Activated naive CD8-positive, alpha-beta T cell treated with anti-CD3 and anti-CD28 coated beads, Interleukin-2, amount 10 ng/mL, durations not matched to agents 7 days and 5 days (primary cell): ENCODE measurements at regions not wholly inside any gene's neighbourhood (a gene's known extent, or its start where the extent isn't known, plus 50 kb on each side); places are given as distances from the start of the nearest gene placed in this dataset.

Source experiments
- ATAC-seq: fragments of 150-1000 bp; cut with Tn5 transposase; one replicate; pipeline ENCODE4 v1.10.0; 2021; ENCODE audit warnings: low read depth, moderate library complexity
- POLR2A ChIA-PET: fragments of 350-600 bp; sonication (Branson Sonifier 250); formaldehyde crosslinking; loops from one replicate; lab custom pipeline; 2021; ENCODE audit warnings: antibody characterized with exemption; lab: Charles Lee
- DNase-seq: peaks from one replicate; pipeline ENCODE4 v3.0.0; 2021
- H3K27ac Mint-ChIP-seq: one replicate; pipeline ENCODE4 v1.8.0; 2022; ENCODE audit warnings: mild to moderate bottlenecking, mixed read lengths
- H3K27me3 Mint-ChIP-seq: one replicate; pipeline ENCODE4 v1.8.0; 2022; ENCODE audit warnings: mild to moderate bottlenecking, moderate library complexity, mixed read lengths
- H3K36me3 Mint-ChIP-seq: one replicate; pipeline ENCODE4 v1.8.0; 2021; ENCODE audit warnings: mild to moderate bottlenecking, mixed read lengths
- H3K4me1 Mint-ChIP-seq: one replicate; pipeline ENCODE4 v1.8.0; 2021; ENCODE audit warnings: mixed read lengths
- H3K4me3 Mint-ChIP-seq: one replicate; pipeline ENCODE4 v1.8.0; 2022; ENCODE audit warnings: mild to moderate bottlenecking, moderate library complexity, mixed read lengths
- H3K9me3 Mint-ChIP-seq: one replicate; pipeline ENCODE4 v1.8.0; 2021; ENCODE audit warnings: mixed read lengths

DNA sequence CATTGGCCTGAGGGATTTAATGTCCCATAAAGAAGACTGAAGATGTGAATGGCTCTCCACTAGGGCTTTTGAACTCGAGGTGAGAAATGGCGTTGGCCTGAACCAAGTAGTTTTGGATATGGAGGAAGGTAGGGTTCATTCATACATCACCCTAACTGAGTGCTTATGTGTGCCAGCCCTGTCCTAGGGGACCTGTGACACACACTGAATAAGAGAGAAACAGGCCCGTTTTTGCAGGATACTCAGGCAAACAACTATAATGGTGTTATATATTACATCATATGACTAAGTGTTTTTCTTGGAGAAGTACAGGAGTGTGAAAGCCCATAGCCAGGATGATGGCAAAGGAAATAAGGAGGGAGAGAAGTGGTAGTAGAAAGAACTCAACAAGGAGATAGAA lies 368.1 kb downstream of the TMEM135 start:
- no peaks in the 10 kb centered on the region for H3K4me1 Mint-ChIP-seq
- DNase-seq (no peak), ATAC-seq (no peak)
- no peak overlapping the region for H3K27ac Mint-ChIP-seq
- no peaks in the 10 kb centered on the region for H3K36me3 Mint-ChIP-seq
- H3K27me3 Mint-ChIP-seq = peaks cover 3% of the 10 kb centered on the region
- POLR2A ChIA-PET = no interaction called here
- no peak overlapping the region for H3K4me3 Mint-ChIP-seq
- no peaks in the 10 kb centered on the region for H3K9me3 Mint-ChIP-seq

DNA sequence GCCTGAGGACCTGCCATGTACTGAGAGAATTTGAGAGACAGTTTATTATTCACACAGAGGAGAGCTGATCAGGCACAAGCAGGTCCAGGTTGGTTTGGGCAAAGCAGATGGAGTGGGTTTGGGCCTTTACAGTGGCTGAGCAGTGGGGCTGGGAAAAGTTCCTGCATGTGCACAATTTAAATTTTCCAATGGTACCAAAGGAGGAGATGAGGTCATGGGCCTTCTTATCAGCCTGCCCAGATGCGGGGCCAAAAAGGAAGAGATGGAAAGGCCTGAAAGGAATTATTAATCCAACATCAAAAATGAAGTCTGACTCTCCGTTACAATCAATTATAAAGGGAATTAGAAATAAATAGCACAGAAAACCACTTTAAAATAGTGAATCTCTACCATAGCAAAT lies 367.6 kb downstream of the TMEM135 start:
- POLR2A ChIA-PET = no interaction called here
- Mint-ChIP-seq H3K4me1 (no peaks in the 10 kb centered on the region), H3K9me3 (no peaks in the 10 kb centered on the region), H3K27me3 (no peaks in the 10 kb centered on the region), H3K36me3 (no peaks in the 10 kb centered on the region), H3K4me3 (no peak overlapping the region), H3K27ac (no peak overlapping the region)
- no peak for ATAC-seq
- DNase-seq = no peak

DNA sequence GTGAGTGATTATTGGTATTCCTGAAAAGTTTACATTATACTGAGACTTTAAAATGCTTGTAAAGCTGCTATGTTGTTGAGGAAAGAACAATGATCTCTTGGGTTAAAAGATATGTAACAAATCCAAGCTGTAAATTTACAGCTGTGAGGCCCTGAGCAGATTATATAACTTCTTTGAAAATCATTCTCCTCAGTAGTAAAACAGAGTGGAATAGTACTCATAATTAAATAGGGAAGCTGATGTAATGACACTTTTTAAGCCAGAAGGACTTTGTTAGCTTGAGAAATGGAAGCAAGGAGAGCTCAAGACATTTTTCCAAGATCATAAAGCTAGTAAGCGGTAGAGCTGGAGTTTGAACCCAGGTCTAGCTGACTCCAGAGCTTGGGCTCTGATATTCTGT lies 363.9 kb downstream of the TMEM135 start:
- Mint-ChIP-seq H3K36me3 (no peaks in the 10 kb centered on the region), H3K4me3 (no peak overlapping the region), H3K4me1 (no peaks in the 10 kb centered on the region), H3K9me3 (no peaks in the 10 kb centered on the region), H3K27ac (no peak overlapping the region), H3K27me3 (peaks cover 6% of the 10 kb centered on the region)
- POLR2A ChIA-PET = no interaction called here
- ATAC-seq (no peak), DNase-seq (no peak)

DNA sequence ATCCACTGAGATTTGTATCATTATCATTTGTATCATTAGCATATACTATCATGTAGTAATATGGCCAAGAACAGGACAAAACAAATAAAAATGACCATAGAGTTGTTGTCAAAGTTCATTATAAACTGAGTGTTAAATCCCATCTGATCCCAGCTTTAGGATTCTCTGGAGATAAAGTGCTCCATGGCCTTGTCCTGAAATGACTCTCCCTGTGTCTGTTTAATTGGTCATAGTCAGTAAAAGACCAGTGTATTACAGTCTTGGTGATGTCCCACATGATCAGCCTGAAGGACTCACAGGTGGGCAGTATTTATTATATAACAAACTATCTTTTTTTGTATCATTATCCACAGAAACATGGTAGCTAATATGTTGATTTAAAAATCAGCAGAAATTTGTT lies 361.6 kb downstream of the TMEM135 start:
- no peaks in the 10 kb centered on the region for H3K36me3 Mint-ChIP-seq
- POLR2A ChIA-PET = no interaction called here
- no peak for ATAC-seq
- no peak overlapping the region for H3K27ac Mint-ChIP-seq
- no peaks in the 10 kb centered on the region for H3K4me1 Mint-ChIP-seq
- H3K27me3 Mint-ChIP-seq = peaks cover 9% of the 10 kb centered on the region
- H3K9me3 Mint-ChIP-seq = no peaks in the 10 kb centered on the region
- no peak overlapping the region for H3K4me3 Mint-ChIP-seq
- DNase-seq = no peak

DNA sequence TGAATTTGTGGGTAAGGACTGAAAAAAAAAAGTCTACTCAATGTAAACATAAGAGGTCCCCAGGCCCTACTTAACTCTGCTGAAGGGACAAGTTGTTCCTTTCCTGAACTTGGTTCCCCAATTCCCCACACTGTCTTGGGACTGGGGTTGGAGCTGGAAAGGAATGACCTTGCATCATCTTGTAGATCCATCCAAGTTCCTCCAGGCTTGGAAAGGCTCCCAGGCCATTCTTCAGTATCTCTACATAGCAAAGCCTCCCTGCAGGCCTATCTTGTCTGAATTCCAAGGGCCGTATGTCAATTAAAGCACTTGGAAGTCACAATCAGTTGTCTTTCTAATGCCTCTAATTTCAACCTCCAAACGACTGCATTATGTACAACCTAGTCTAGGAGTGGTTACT lies 361.2 kb downstream of the TMEM135 start:
- no peaks in the 10 kb centered on the region for H3K9me3 Mint-ChIP-seq
- H3K27me3 Mint-ChIP-seq = peaks cover 12% of the 10 kb centered on the region
- POLR2A ChIA-PET = no interaction called here
- DNase-seq (no peak), ATAC-seq (no peak)
- no peaks in the 10 kb centered on the region for H3K36me3 Mint-ChIP-seq
- no peak overlapping the region for H3K27ac Mint-ChIP-seq
- no peak overlapping the region for H3K4me3 Mint-ChIP-seq
- H3K4me1 Mint-ChIP-seq = no peaks in the 10 kb centered on the region

DNA sequence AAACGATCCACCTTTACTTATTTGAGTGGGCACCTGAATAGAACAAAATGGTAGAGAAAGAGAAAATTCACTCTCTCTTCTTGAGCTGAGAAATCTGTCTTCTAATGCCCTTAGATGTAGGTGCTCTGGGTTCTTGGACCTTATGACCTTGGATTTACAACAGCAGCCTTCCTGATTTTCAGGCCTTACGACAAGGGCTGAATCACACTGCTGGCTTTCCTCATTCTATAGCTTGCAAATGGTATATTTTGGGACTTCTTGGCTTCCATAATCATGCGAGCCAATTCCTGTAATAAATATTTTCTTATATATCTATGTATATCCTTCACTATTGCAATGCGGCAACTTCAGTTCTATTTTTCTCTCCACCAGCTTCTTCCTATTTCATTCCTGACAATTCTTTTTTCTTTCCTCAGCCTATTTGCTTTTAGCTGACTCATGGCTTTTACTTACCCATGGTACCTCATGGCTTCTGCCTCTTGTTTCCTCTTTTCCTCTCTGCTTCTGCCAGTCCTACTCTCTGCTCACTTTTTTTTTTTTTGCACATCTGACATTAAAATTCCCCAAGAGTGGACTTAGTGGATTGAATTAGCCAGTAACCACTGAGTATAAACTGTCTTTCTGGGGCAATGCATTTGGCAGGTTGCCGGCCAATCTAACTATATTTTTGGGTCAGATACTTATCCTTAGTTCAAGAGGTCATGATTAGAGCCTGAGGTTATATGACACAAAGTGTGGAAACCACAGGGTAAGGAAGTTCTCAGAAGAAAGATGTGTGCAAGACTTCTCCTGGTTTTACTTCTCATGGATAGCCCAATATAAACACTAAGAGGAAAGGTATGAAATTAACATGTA lies 359.5 kb downstream of the TMEM135 start:
- H3K4me3 Mint-ChIP-seq = no peak overlapping the region
- POLR2A ChIA-PET = no interaction called here
- no peaks in the 10 kb centered on the region for H3K4me1 Mint-ChIP-seq

DNA sequence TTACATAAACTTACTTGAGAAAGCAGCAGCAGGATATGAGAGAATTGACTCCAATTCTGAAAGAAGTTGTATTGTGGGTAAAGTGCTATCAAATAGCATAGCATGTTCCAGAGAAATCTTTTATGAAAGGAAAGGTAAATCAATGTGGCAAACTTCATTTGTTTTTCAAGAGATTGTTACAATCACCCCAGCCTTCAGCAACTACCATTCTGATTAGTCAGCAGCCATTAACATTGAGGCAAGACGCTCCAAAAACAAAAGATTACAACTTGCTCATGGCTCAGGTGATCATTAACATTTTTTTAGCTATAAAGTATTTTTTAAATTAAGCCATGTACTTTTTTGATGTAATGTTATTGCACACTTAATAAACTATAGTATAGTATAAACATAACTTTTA lies 357.2 kb downstream of the TMEM135 start:
- Mint-ChIP-seq H3K4me1 (no peaks in the 10 kb centered on the region), H3K27ac (no peak overlapping the region), H3K27me3 (peaks cover 12% of the 10 kb centered on the region), H3K4me3 (no peak overlapping the region), H3K36me3 (no peaks in the 10 kb centered on the region), H3K9me3 (no peaks in the 10 kb centered on the region)
- ATAC-seq (no peak), DNase-seq (no peak)
- POLR2A ChIA-PET = no interaction called here

More for the DNA sequence above, 359.5 kb downstream of the TMEM135 start:
- no peaks in the 10 kb centered on the region for H3K36me3 Mint-ChIP-seq
- no peaks in the 10 kb centered on the region for H3K9me3 Mint-ChIP-seq
- DNase-seq (no peak), ATAC-seq (no peak)
- no peak overlapping the region for H3K27ac Mint-ChIP-seq
- H3K27me3 Mint-ChIP-seq = peaks cover 12% of the 10 kb centered on the region

DNA sequence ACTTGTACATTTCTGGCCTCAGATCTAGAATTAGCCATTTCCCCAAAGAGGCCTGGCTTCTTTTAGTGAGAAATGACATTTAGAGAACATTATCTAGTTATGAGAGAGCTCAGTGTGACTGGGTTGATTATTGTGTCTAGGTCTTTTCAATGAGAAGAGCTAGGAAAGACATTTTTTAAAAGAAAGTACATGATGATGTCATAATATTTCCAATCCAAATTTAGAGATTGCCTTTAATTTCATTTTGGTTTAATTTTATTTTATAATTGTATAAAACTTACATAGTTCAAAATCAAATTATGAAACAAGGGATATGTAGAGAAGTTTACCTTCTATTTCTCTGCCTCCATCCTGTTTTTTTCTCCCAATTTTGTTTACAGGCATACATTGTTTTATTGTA lies 354.9 kb downstream of the TMEM135 start:
- Mint-ChIP-seq H3K9me3 (peaks cover 3% of the 10 kb centered on the region), H3K27ac (no peak overlapping the region), H3K36me3 (no peaks in the 10 kb centered on the region), H3K27me3 (peaks cover 12% of the 10 kb centered on the region), H3K4me1 (no peaks in the 10 kb centered on the region), H3K4me3 (no peak overlapping the region)
- no peak for DNase-seq
- POLR2A ChIA-PET = no interaction called here
- no peak for ATAC-seq

DNA sequence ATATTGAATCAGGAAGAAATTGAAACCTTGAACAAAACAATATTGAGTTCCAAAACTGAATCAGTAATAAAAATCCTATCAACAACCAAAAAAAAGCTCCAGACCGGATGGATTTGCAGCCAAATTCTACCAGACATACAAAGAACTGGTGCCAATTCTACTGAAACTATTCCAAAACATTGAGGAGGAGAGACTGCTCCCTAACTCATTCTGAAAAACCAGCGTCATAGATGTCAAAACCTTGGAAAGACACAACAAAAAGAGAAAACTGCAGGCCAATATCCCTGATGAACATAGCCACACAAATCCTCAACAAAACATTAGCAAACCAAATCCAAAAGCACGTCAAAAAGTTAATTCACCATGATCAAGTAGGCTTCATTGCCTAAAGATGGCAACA lies 353.8 kb downstream of the TMEM135 start:
- Mint-ChIP-seq H3K27me3 (peaks cover 7% of the 10 kb centered on the region), H3K27ac (no peak overlapping the region), H3K4me1 (no peaks in the 10 kb centered on the region), H3K9me3 (peaks cover 3% of the 10 kb centered on the region), H3K36me3 (no peaks in the 10 kb centered on the region), H3K4me3 (no peak overlapping the region)
- POLR2A ChIA-PET = no interaction called here
- ATAC-seq = no peak
- DNase-seq = no peak

DNA sequence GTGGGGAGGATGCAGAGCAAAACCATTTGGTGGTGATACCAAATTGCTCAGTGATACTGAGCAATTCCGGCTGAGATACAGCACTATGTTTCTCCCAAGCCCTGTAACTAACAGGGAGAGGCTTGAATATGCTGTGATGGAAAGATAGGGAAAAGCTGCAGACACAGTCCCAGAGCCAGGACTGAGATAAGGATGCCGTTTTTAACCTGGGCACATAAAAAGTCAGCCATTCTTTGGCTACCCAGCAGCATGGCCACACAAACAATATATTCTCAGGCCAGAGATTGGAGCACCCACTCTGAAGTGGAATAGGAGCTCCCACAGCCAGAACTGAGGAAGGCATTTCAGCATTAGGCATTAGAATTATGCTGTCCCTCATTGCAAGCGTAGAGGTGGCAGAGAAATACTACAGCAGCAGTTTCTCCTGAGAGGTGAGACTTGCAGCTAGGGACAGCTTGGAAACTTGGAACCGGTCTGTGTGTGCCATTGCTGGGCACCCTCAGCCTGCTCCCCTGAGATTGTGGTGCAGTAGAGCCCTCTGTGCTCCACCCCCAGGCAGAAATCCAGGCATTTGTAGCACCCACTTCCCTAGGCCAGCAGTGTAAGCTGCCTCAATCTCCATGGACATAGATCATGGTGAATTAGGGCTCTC lies 346.5 kb downstream of the TMEM135 start:
- Mint-ChIP-seq H3K36me3 (no peaks in the 10 kb centered on the region), H3K27me3 (no peaks in the 10 kb centered on the region), H3K4me1 (no peaks in the 10 kb centered on the region), H3K27ac (no peak overlapping the region), H3K4me3 (no peak overlapping the region), H3K9me3 (peaks cover 11% of the 10 kb centered on the region)
- DNase-seq (no peak), ATAC-seq (no peak)
- POLR2A ChIA-PET = no interaction called here

DNA sequence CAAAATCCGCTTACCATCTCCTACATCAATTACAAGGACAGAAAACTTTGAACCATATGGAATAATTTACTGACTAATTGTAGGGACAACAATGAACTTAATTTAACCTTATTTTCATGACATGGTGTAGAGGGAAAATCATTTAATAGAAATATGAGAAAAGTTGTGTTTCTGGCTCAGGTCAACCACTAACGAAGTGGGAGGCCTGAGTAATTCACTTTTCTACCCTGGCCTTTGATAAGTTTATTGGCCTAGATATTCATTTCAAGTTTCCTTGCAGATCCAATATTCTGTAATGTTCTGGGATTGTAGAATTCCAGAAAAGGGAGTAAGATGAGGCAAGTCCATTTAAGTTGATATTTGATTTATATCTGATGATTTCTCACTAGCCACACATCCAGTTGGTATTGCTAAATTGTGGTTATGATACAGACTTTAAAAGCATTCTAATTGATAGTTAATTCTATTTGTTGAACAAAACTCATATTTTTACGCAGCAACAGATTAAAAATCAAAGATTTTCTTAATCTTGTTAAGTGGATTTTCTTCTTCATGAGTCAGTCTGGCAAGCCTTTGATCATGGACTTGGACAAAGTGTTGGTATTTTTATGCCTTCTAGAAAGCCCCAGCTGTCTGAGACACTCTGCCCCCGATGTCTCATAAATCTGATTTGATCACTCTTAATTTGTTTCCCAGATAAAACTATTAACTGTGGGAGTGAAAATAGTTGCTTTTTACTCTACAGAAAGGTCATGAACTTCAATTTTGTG lies 336.5 kb downstream of the TMEM135 start:
- H3K4me1 Mint-ChIP-seq = no peaks in the 10 kb centered on the region
- H3K4me3 Mint-ChIP-seq = no peak overlapping the region
- no peak for ATAC-seq
- no peaks in the 10 kb centered on the region for H3K27me3 Mint-ChIP-seq
- H3K27ac Mint-ChIP-seq = no peak overlapping the region
- DNase-seq = no peak
- POLR2A ChIA-PET = no interaction called here
- H3K9me3 Mint-ChIP-seq = no peaks in the 10 kb centered on the region
- H3K36me3 Mint-ChIP-seq = no peaks in the 10 kb centered on the region
